NCI-H2196 (cell line): ENCODE measurements at regions not wholly inside any gene's neighbourhood (a gene's known extent, or its start where the extent isn't known, plus 50 kb on each side); places are given as distances from the start of the nearest gene placed in this dataset.

ENCODE experiments used
- DNase-seq: peaks from one replicate; lab custom pipeline; 2025; ENCODE audit not compliant: unreplicated experiment; lab: John Stamatoyannopoulos, UW

GRCh38 chr21:28789523-28789922 is 203.2 kb downstream of the LTN1 start:
- no peak for DNase-seq

GRCh38 chr21:28788030-28788429 is 204.6 kb downstream of the LTN1 start:
- DNase-seq, result no peak

GRCh38 chr21:28783641-28784185 is 209.0 kb downstream of the LTN1 start:
- DNase-seq, result no peak

GRCh38 chr21:28781602-28782276 is 210.9 kb downstream of the LTN1 start:
- DNase-seq, result no peak

GRCh38 chr21:28779914-28780313 is 212.8 kb downstream of the LTN1 start:
- DNase-seq, result no peak

GRCh38 chr21:28776251-28776650 is 216.4 kb downstream of the LTN1 start:
- DNase-seq, result no peak

GRCh38 chr21:28775071-28775470 is 217.6 kb downstream of the LTN1 start:
- DNase-seq, result no peak

- no peak for DNase-seq
Observed at GRCh38 chr21:28773036-28773435, 219.6 kb downstream of the LTN1 start.

- no peak for DNase-seq
Observed at GRCh38 chr21:28771790-28772501, 220.7 kb downstream of the LTN1 start.

GRCh38 chr21:28770867-28771661 is 221.6 kb downstream of the LTN1 start:
- no peak for DNase-seq

GRCh38 chr21:28769683-28770082 is 223.0 kb downstream of the LTN1 start:
- DNase-seq, result no peak

- no peak for DNase-seq
Observed at GRCh38 chr21:28768753-28769152, 223.9 kb downstream of the LTN1 start.

GRCh38 chr21:28767523-28767922 is 225.2 kb downstream of the LTN1 start:
- no peak for DNase-seq

- DNase-seq, result no peak
Observed at GRCh38 chr21:28763809-28764418, 228.8 kb downstream of the LTN1 start.

- DNase-seq, result no peak
Observed at GRCh38 chr21:28762357-28762735, 230.3 kb downstream of the LTN1 start.

- no peak for DNase-seq
Observed at GRCh38 chr21:28761674-28762356, 230.9 kb downstream of the LTN1 start.

GRCh38 chr21:28758883-28759242 is 233.8 kb downstream of the LTN1 start:
- DNase-seq, result no peak

- no peak for DNase-seq
Observed at GRCh38 chr21:28758042-28758882, 234.4 kb downstream of the LTN1 start.

- DNase-seq, result no peak
Observed at GRCh38 chr21:28754862-28755261, 237.8 kb downstream of the LTN1 start.

- no peak for DNase-seq
Observed at GRCh38 chr21:28754127-28754611, 238.5 kb downstream of the LTN1 start.
